A549 (cell line): ENCODE measurements at regions not wholly inside any gene's neighbourhood (a gene's known extent, or its start where the extent isn't known, plus 50 kb on each side); places are given as distances from the start of the nearest gene placed in this dataset.

ENCODE experiments used
- ATAC-seq, 2 experiments: fragments of 200-7000 bp in 1 of 2; fragments of >200 bp in 1 of 2; cut with Nextera tagmentation in 1 of 2; cut with Tn5 transposase in 1 of 2; 3 replicates each; pipeline versions ENCODE4 v1.8.0 to v1.9.1; 2018 to 2020; ENCODE audit warnings: mild to moderate bottlenecking in 1 of 2, moderate library complexity in 1 of 2
- CTCF ChIA-PET: fragments of 300-600 bp; sonication (Branson Sonifier 250); formaldehyde crosslinking; extraction: SDS; loops from one replicate; lab custom pipeline; 2021; ENCODE audit warnings: antibody characterized with exemption, inconsistent platforms; lab: Yijun Ruan, JAX
- POLR2A ChIA-PET: fragments of 350-600 bp; formaldehyde crosslinking; extraction: SDS; loops from one replicate; lab custom pipeline; 2021; ENCODE audit warnings: antibody characterized with exemption, inconsistent platforms; lab: Yijun Ruan, JAX
- DNase-seq, 2 experiments: peaks; one replicate each; pipeline versions ENCODE4 v3.0.0 to v3.0.0-alpha.2; 2011 to 2016; ENCODE audit warnings: low read depth in 1 of 2, low spot score in 1 of 2
- FAIRE-seq: peaks from 2 replicates; lab custom pipeline; 2011; peaks lifted over from hg19 to GRCh38; lab: Jason Lieb, UNC
- H3K27ac ChIP-seq, 2 experiments: fragments of >200 bp; sonication (Bioruptor Twin); formaldehyde crosslinking; 3 replicates each; pipeline ENCODE4 v1.5.1; 2016 to 2017
- H3K4me1 ChIP-seq: fragments of >200 bp; sonication (Bioruptor Twin); formaldehyde crosslinking; 3 replicates; pipeline ENCODE4 v1.6.1; 2016
- H3K4me2 ChIP-seq: fragments of >200 bp; sonication (Bioruptor Twin); formaldehyde crosslinking; 3 replicates; pipeline ENCODE4 v1.6.1; 2016
- H3K4me3 ChIP-seq: fragments of >200 bp; sonication (Bioruptor Twin); formaldehyde crosslinking; 3 replicates; pipeline ENCODE4 v1.5.1; 2016
- H3K9me3 ChIP-seq: fragments of >200 bp; sonication (Bioruptor Twin); formaldehyde crosslinking; 3 replicates; pipeline ENCODE4 v1.6.1; 2016
- BHLHE40 ChIP-seq: IDR thresholded peaks from 2 replicates; pipeline ENCODE4 v1.6.1; 2012; ENCODE audit warnings: low read depth, low read length, inconsistent platforms
- CBX8 ChIP-seq: fragments of 200-600 bp; sonication (generic); IDR thresholded peaks from 2 replicates; pipeline ENCODE4 v1.6.1; 2016
- CHD4 ChIP-seq: fragments of 200-600 bp; sonication (generic); IDR thresholded peaks from 2 replicates; pipeline ENCODE4 v1.6.1; 2016; ENCODE audit warnings: antibody characterized with exemption, mild to moderate bottlenecking, borderline replicate concordance
- FOSB ChIP-seq: fragments of 250-450 bp; sonication (Bioruptor Pico); IDR thresholded peaks from 2 replicates; pipeline ENCODE4 v1.5.0; 2020; ENCODE audit warnings: mild to moderate bottlenecking, moderate library complexity
- FOXS1 ChIP-seq: fragments of 250-450 bp; sonication (Bioruptor Pico); IDR thresholded peaks from 2 replicates; pipeline ENCODE4 v1.5.0; 2020; ENCODE audit warnings: mild to moderate bottlenecking, moderate library complexity
- JUNB ChIP-seq: fragments of >200 bp; sonication (Bioruptor Twin); formaldehyde crosslinking; IDR thresholded peaks from 2 replicates; pipeline ENCODE4 v1.6.1; 2016
- KDM5A ChIP-seq: fragments of 200-600 bp; sonication (generic); IDR thresholded peaks from 2 replicates; pipeline ENCODE4 v1.6.1; 2016; ENCODE audit warnings: antibody characterized with exemption, mild to moderate bottlenecking
- NR3C1 ChIP-seq: fragments of >200 bp; sonication (Bioruptor Twin); formaldehyde crosslinking; IDR thresholded peaks from 3 replicates; pipeline ENCODE4 v1.6.1; 2017
- RAD21 ChIP-seq, 2 experiments: fragments of >200 bp in 1 of 2; sonication (Bioruptor Twin) in 1 of 2; formaldehyde crosslinking in 1 of 2; IDR thresholded peaks in 1 of 2; conservative IDR thresholded peaks in 1 of 2; 2 replicates in 1 of 2; 3 replicates in 1 of 2; pipeline ENCODE4 v1.6.1; 2012 to 2018; ENCODE audit warnings: inconsistent platforms in 1 of 2
- RARB ChIP-seq: fragments of 250-450 bp; sonication (Bioruptor Pico); IDR thresholded peaks from 2 replicates; pipeline ENCODE4 v1.8.0; 2021; ENCODE audit warnings: mild to moderate bottlenecking, moderate library complexity
- RFX5 ChIP-seq: fragments of 450-650 bp; IDR thresholded peaks from 2 replicates; pipeline ENCODE4 v1.7.1; 2014; ENCODE audit warnings: antibody characterized with exemption, mild to moderate bottlenecking, moderate library complexity
- WGBS: methylation state at CpG from one replicate; pipeline ENCODE4 v1.1.6; 2017; ENCODE audit errors: missing lambda C conversion rate; 5-methylcytosine and 5-hydroxymethylcytosine counted together
- TF ChIP-seq, protein P1 (sequence below): fragments of 200-600 bp; sonication (generic); IDR thresholded peaks from 2 replicates; pipeline ENCODE4 v1.6.1; 2016; ENCODE audit warnings: antibody characterized with exemption, mild to moderate bottlenecking, moderate library complexity
- TF ChIP-seq, protein P2 (sequence below): fragments of >200 bp; sonication (Bioruptor Twin); formaldehyde crosslinking; IDR thresholded peaks from 2 replicates; pipeline ENCODE4 v1.6.1; 2016

DNA sequence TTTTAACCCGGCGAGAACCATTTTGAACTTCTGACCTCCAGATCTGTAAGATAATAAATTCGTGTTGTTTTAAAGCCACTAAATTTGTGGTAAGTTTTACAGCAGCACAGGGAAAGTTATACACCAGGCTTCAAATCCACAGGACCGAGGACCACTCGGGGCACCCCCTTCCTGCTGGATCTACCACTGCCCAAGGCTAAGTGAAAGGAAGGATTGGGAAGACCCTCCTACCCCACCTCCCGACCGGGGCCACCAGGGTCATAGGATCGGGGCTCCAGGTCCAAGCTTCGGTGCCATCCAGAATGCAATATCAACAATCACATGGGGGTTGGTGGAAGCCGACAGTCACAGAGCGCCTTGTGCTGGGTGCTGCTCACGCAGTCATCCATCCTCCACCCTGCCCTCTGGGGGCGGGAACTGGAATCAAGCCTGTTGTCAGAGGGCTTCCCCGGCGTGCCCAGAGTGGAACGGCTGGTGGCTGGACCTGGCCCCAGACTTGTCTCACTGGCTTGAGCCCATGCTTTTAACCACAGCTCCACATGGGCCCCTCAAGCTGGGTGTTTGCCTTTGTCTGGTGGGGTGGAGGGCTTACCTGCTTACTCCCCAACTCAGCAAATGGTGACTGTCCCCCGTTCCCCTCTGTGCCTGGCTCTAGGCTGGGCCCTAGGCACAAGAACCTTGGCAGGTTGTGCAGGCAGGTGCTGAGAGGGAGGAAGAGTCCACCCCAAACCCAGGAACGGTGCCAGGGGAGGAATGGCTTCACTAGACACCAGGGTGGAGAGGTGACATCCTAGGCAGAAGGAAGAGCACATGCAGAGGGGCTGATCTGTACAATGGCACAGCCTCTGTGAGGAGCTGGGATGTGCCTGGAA lies 180.3 kb upstream of the RTL1 start:
- ChIA-PET POLR2A (no interaction called here), CTCF (interaction anchor here (1.1 kb wide), 1 partner anchor 10 kb away, joined by 4 read pairs; no protein-coding TSS in a partner anchor)
- Histone ChIP-seq H3K4me3 (no peak overlapping the region), H3K4me2 (no peak overlapping the region), H3K9me3 (no peaks in the 10 kb centered on the region), H3K4me1 (no peaks in the 10 kb centered on the region), H3K27ac (no peak overlapping the region)
- ATAC-seq (peak; percentile 52 to 82; a peak in 5 of 6 replicates), FAIRE-seq (no peak), DNase-seq (peak in 1 of 2 experiments; percentile 22)
- 85% methylated on average over 15 of the region's 18 CpGs for WGBS
- TF ChIP-seq CBX8 (no peak), KDM5A (no peak), RAD21 (conservative IDR thresholded peaks at IDR 0.05 in 1 of 2, IDR thresholded peaks at IDR 0.05 in 1 of 2) (peak in 1 of 2 experiments; percentile 15; a peak in 1 of 5 replicates)
- TF ChIP-seq, protein P1, sequence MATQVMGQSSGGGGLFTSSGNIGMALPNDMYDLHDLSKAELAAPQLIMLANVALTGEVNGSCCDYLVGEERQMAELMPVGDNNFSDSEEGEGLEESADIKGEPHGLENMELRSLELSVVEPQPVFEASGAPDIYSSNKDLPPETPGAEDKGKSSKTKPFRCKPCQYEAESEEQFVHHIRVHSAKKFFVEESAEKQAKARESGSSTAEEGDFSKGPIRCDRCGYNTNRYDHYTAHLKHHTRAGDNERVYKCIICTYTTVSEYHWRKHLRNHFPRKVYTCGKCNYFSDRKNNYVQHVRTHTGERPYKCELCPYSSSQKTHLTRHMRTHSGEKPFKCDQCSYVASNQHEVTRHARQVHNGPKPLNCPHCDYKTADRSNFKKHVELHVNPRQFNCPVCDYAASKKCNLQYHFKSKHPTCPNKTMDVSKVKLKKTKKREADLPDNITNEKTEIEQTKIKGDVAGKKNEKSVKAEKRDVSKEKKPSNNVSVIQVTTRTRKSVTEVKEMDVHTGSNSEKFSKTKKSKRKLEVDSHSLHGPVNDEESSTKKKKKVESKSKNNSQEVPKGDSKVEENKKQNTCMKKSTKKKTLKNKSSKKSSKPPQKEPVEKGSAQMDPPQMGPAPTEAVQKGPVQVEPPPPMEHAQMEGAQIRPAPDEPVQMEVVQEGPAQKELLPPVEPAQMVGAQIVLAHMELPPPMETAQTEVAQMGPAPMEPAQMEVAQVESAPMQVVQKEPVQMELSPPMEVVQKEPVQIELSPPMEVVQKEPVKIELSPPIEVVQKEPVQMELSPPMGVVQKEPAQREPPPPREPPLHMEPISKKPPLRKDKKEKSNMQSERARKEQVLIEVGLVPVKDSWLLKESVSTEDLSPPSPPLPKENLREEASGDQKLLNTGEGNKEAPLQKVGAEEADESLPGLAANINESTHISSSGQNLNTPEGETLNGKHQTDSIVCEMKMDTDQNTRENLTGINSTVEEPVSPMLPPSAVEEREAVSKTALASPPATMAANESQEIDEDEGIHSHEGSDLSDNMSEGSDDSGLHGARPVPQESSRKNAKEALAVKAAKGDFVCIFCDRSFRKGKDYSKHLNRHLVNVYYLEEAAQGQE, result no peak

DNA sequence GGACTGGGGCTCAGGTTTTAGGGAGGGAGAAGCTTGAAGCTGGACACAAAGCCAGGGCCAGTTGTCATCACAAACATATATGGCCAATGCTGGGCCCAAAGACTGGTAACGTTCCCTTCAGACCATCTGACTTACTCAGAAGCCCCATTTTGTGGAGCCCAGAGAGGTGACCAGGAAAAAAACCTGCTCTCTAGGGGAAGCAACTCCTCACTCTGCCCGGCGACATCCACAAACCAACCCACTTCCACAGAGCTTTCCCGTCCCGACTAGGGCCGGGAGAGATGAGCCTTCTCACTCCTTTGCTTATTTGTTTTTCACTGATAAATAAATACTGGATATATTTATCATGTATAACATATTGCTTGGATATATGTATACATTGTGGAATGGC lies 180.9 kb upstream of the RTL1 start:
- ATAC-seq (no peak), FAIRE-seq (no peak), DNase-seq (no peak)
- no peaks in the 10 kb centered on the region for H3K9me3 ChIP-seq
- TF ChIP-seq JUNB, result no peak
- TF ChIP-seq RARB (CRISPR knock-in tag), result no peak
- no peak for TF ChIP-seq FOXS1 (CRISPR knock-in tag)
- TF ChIP-seq RFX5, result no peak
- TF ChIP-seq CHD4, result no peak
- H3K4me1 ChIP-seq, result no peaks in the 10 kb centered on the region
- H3K4me3 ChIP-seq, result no peak overlapping the region
- no peak overlapping the region for H3K4me2 ChIP-seq
- ChIA-PET POLR2A (no interaction called here), CTCF (interaction anchor here (1.1 kb wide), 1 partner anchor 10 kb away, joined by 4 read pairs; no protein-coding TSS in a partner anchor)
- no peak overlapping the region for H3K27ac ChIP-seq
- 94% methylated on average over 6 of the region's 6 CpGs for WGBS

DNA sequence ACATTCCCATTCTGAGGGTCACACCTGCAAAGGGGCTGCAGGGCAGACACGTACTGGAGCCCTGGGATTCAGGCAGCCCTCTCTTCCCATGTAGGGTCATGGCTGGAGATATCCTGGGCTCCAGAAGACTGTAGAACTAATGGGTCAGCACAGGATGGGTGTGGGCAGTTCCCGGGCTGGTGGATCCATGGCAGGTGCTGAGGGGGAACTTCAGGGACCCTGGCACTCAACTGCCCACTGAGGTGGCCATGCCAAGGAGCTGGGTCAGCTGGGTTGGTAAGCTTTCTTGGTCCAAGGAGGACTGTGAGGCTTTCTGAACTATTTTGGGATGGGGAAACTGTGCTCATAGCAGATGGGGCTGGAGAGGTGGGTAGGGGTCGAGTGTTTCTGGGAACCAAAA lies 183.4 kb upstream of the RTL1 start:
- Histone ChIP-seq H3K9me3 (no peaks in the 10 kb centered on the region), H3K4me2 (no peak overlapping the region), H3K27ac (no peak overlapping the region), H3K4me3 (no peak overlapping the region), H3K4me1 (peaks cover 8% of the 10 kb centered on the region; the same call in 2 of the 3 replicates)
- ChIA-PET CTCF (interaction anchor here (0.8 to 1.6 kb wide), 2 partner anchors 11 to 148 kb away, joined by 3 read pairs; no protein-coding TSS in a partner anchor), POLR2A (no interaction called here)
- WGBS, result 48% methylated on average over 3 of the region's 3 CpGs
- TF ChIP-seq, protein P2, sequence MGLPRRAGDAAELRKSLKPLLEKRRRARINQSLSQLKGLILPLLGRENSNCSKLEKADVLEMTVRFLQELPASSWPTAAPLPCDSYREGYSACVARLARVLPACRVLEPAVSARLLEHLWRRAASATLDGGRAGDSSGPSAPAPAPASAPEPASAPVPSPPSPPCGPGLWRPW, result no peak
- TF ChIP-seq BHLHE40 (no peak), NR3C1 (no peak), RARB (CRISPR knock-in tag) (no peak), FOSB (no peak)
- FAIRE-seq, result no peak
- ATAC-seq, result no peak
- no peak for DNase-seq
